ENCODE measurements at regions not wholly inside any gene's neighbourhood (a gene's known extent, or its start where the extent isn't known, plus 50 kb on each side); places are given as distances from the start of the nearest gene placed in this dataset.

DNA sequence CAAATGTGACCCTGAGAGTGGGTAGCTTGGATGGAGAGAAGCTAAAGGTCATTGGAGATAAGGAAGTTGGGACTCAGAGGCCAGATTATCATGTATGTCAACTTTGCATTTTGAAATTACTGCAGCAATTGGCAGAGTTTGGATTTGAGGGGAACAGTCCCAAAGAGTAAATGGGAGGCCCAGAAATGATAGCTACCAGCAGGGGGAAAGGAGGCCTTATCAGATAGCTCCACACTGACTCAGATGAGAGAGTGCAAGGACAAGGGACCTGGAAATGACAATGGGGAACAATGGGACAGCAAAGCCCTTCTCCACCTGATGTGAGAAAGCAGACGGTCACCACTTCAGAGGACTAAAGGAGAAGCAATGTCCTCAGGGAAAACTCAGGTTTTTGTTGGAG is 201.5 kb upstream of the JADE1 start:
- H3K36me3 ChIP-seq (ENCODE audit: insufficient read depth, low read length), result no peaks in the 10 kb centered on the region
- H3K4me2 ChIP-seq (ENCODE audit: low read depth, low read length, poor library complexity, severe bottlenecking), result no peak overlapping the region
- no peak overlapping the region for H3K4me3 ChIP-seq (ENCODE audit: low read length, poor library complexity, severe bottlenecking)
- H2AFZ ChIP-seq (ENCODE audit: low read length), result no peak overlapping the region
- H3K9me3 ChIP-seq (ENCODE audit: insufficient read depth, low read depth, low read length), result no peaks in the 10 kb centered on the region
- no peak for TF ChIP-seq EZH2phosphoT487 (IDR thresholded peaks at IDR 0.05; ENCODE audit: borderline replicate concordance)
- TF ChIP-seq, protein P1, sequence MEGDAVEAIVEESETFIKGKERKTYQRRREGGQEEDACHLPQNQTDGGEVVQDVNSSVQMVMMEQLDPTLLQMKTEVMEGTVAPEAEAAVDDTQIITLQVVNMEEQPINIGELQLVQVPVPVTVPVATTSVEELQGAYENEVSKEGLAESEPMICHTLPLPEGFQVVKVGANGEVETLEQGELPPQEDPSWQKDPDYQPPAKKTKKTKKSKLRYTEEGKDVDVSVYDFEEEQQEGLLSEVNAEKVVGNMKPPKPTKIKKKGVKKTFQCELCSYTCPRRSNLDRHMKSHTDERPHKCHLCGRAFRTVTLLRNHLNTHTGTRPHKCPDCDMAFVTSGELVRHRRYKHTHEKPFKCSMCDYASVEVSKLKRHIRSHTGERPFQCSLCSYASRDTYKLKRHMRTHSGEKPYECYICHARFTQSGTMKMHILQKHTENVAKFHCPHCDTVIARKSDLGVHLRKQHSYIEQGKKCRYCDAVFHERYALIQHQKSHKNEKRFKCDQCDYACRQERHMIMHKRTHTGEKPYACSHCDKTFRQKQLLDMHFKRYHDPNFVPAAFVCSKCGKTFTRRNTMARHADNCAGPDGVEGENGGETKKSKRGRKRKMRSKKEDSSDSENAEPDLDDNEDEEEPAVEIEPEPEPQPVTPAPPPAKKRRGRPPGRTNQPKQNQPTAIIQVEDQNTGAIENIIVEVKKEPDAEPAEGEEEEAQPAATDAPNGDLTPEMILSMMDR (conservative IDR thresholded peaks at IDR 0.05; ENCODE audit: low read length), result no peak
- H3K79me2 ChIP-seq (ENCODE audit: insufficient read depth, low read length), result no peaks in the 10 kb centered on the region
- no peaks in the 10 kb centered on the region for H4K20me1 ChIP-seq (ENCODE audit: insufficient read depth, low read length, poor library complexity, severe bottlenecking)
- no peaks in the 10 kb centered on the region for H3K27me3 ChIP-seq (ENCODE audit: insufficient read depth, low read length, poor library complexity, severe bottlenecking)
- no peaks in the 10 kb centered on the region for H3K4me1 ChIP-seq (ENCODE audit: insufficient read depth, low read length, poor library complexity, severe bottlenecking)
- no peaks in the 10 kb centered on the region for H3F3A ChIP-seq (ENCODE audit: low read depth)
- no peak overlapping the region for H3K9ac ChIP-seq (ENCODE audit: low read depth, low read length, poor library complexity, severe bottlenecking)
- H3K9me2 ChIP-seq (replicated peaks; ENCODE audit: low read depth, low read length), result no peaks in the 10 kb centered on the region

DNA sequence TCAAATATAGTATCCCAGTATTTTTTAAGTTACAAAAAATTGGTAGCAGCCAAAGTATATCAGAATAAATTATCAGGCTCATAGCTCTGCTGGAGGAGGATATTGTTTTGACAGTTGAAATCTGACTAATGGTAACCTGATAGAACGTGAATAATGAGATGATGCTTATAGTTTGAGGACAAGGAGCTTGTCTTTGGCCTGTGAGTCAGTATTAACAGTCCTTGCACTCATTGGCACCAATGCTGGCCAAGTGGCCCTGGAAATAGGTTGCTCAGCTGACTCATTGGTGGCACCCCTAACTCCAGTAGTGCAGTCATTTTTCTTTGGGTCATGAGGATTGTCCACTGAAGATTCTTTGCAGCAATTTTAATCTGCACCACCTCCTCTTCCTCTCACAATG is 203.3 kb upstream of the JADE1 start:
- Histone ChIP-seq H3K36me3 (ENCODE audit: insufficient read depth, low read length) (no peaks in the 10 kb centered on the region), H3K9ac (ENCODE audit: low read depth, low read length, poor library complexity, severe bottlenecking) (no peak overlapping the region), H3K4me3 (ENCODE audit: low read length, poor library complexity, severe bottlenecking) (no peak overlapping the region), H3F3A (ENCODE audit: low read depth) (no peaks in the 10 kb centered on the region), H3K9me2 (replicated peaks; ENCODE audit: low read depth, low read length) (no peaks in the 10 kb centered on the region), H3K9me3 (ENCODE audit: insufficient read depth, low read depth, low read length) (no peaks in the 10 kb centered on the region), H4K20me1 (ENCODE audit: insufficient read depth, low read length, poor library complexity, severe bottlenecking) (no peaks in the 10 kb centered on the region), H3K79me2 (ENCODE audit: insufficient read depth, low read length) (no peaks in the 10 kb centered on the region), H2AFZ (ENCODE audit: low read length) (no peak overlapping the region), H3K4me2 (ENCODE audit: low read depth, low read length, poor library complexity, severe bottlenecking) (no peak overlapping the region), H3K27me3 (ENCODE audit: insufficient read depth, low read length, poor library complexity, severe bottlenecking) (no peaks in the 10 kb centered on the region), H3K4me1 (ENCODE audit: insufficient read depth, low read length, poor library complexity, severe bottlenecking) (no peaks in the 10 kb centered on the region)
- no peak for TF ChIP-seq EZH2phosphoT487 (IDR thresholded peaks at IDR 0.05; ENCODE audit: borderline replicate concordance)
- TF ChIP-seq, protein P1 (conservative IDR thresholded peaks at IDR 0.05; ENCODE audit: low read length), result no peak

DNA sequence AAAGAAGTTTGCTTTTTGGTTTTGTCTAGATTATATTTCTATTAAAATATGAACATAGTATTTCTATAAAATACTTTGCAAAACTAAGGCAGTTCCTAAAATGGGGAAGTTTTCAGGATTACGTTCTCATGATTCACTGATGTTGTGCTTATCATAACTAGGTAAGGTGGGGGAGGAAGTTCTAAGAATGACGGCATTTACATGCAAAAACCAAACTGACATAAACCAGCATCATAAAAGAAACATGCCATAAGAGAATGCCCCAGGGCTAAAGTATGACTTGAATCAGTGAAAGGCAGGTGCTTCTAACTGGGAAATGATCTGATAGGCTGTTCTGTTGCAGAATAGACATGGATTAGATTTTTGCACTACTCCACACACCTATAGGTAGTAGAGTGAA is 204.7 kb upstream of the JADE1 start:
- H3K4me2 ChIP-seq (ENCODE audit: low read depth, low read length, poor library complexity, severe bottlenecking), result no peak overlapping the region
- H3K27me3 ChIP-seq (ENCODE audit: insufficient read depth, low read length, poor library complexity, severe bottlenecking), result no peaks in the 10 kb centered on the region
- no peaks in the 10 kb centered on the region for H4K20me1 ChIP-seq (ENCODE audit: insufficient read depth, low read length, poor library complexity, severe bottlenecking)
- no peaks in the 10 kb centered on the region for H3K9me2 ChIP-seq (replicated peaks; ENCODE audit: low read depth, low read length)
- H3K36me3 ChIP-seq (ENCODE audit: insufficient read depth, low read length), result no peaks in the 10 kb centered on the region
- H3K79me2 ChIP-seq (ENCODE audit: insufficient read depth, low read length), result no peaks in the 10 kb centered on the region
- H3F3A ChIP-seq (ENCODE audit: low read depth), result no peaks in the 10 kb centered on the region
- no peak overlapping the region for H2AFZ ChIP-seq (ENCODE audit: low read length)
- H3K4me3 ChIP-seq (ENCODE audit: low read length, poor library complexity, severe bottlenecking), result no peak overlapping the region
- H3K9me3 ChIP-seq (ENCODE audit: insufficient read depth, low read depth, low read length), result no peaks in the 10 kb centered on the region
- H3K4me1 ChIP-seq (ENCODE audit: insufficient read depth, low read length, poor library complexity, severe bottlenecking), result no peaks in the 10 kb centered on the region
- TF ChIP-seq, protein P1 (conservative IDR thresholded peaks at IDR 0.05; ENCODE audit: low read length), result no peak
- no peak for TF ChIP-seq EZH2phosphoT487 (IDR thresholded peaks at IDR 0.05; ENCODE audit: borderline replicate concordance)
- no peak overlapping the region for H3K9ac ChIP-seq (ENCODE audit: low read depth, low read length, poor library complexity, severe bottlenecking)
